ENCODE measurements at regions not wholly inside any gene's neighbourhood (a gene's known extent, or its start where the extent isn't known, plus 50 kb on each side); places are given as distances from the start of the nearest gene placed in this dataset.

GRCh38 chr14:23814527-23815256 is 138.9 kb upstream of the DHRS4 start:
- Mint-ChIP-seq H3K4me3 (ENCODE audit: unreplicated experiment) (no peak overlapping the region), H3K36me3 (ENCODE audit: unreplicated experiment) (no peaks in the 10 kb centered on the region), H3K27ac (ENCODE audit: unreplicated experiment) (no peak overlapping the region), H3K9me3 (ENCODE audit: unreplicated experiment) (peaks cover 4% of the 10 kb centered on the region), H3K4me1 (ENCODE audit: low read depth, unreplicated experiment) (no peaks in the 10 kb centered on the region), H3K27me3 (ENCODE audit: unreplicated experiment) (no peaks in the 10 kb centered on the region)
- TF ChIP-seq CTCF (IDR thresholded peaks at IDR 0.05; ENCODE audit: partially characterized antibody, unreplicated experiment) = no peak
- DNase-seq = no peak

- H3K9me3 Mint-ChIP-seq (ENCODE audit: unreplicated experiment) = peaks cover 4% of the 10 kb centered on the region
- no peaks in the 10 kb centered on the region for H3K27me3 Mint-ChIP-seq (ENCODE audit: unreplicated experiment)
- no peaks in the 10 kb centered on the region for H3K36me3 Mint-ChIP-seq (ENCODE audit: unreplicated experiment)
- no peak for TF ChIP-seq CTCF (IDR thresholded peaks at IDR 0.05; ENCODE audit: partially characterized antibody, unreplicated experiment)
- no peak for DNase-seq
- H3K27ac Mint-ChIP-seq (ENCODE audit: unreplicated experiment) = no peak overlapping the region
- H3K4me1 Mint-ChIP-seq (ENCODE audit: low read depth, unreplicated experiment) = no peaks in the 10 kb centered on the region
- no peak overlapping the region for H3K4me3 Mint-ChIP-seq (ENCODE audit: unreplicated experiment)
Observed at GRCh38 chr14:23816371-23816770, 137.2 kb upstream of the DHRS4 start.

- DNase-seq = no peak
- Mint-ChIP-seq H3K4me3 (ENCODE audit: unreplicated experiment) (no peak overlapping the region), H3K9me3 (ENCODE audit: unreplicated experiment) (peaks cover 4% of the 10 kb centered on the region), H3K36me3 (ENCODE audit: unreplicated experiment) (no peaks in the 10 kb centered on the region), H3K27me3 (ENCODE audit: unreplicated experiment) (no peaks in the 10 kb centered on the region), H3K4me1 (ENCODE audit: low read depth, unreplicated experiment) (no peaks in the 10 kb centered on the region), H3K27ac (ENCODE audit: unreplicated experiment) (no peak overlapping the region)
- no peak for TF ChIP-seq CTCF (IDR thresholded peaks at IDR 0.05; ENCODE audit: partially characterized antibody, unreplicated experiment)
Observed at GRCh38 chr14:23817164-23817767, 136.3 kb upstream of the DHRS4 start.

GRCh38 chr14:23827100-23827892 is 126.3 kb upstream of the DHRS4 start:
- no peak for TF ChIP-seq CTCF (IDR thresholded peaks at IDR 0.05; ENCODE audit: partially characterized antibody, unreplicated experiment)
- DNase-seq = no peak
- Mint-ChIP-seq H3K27ac (ENCODE audit: unreplicated experiment) (no peak overlapping the region), H3K4me1 (ENCODE audit: low read depth, unreplicated experiment) (no peaks in the 10 kb centered on the region), H3K9me3 (ENCODE audit: unreplicated experiment) (peaks cover 2% of the 10 kb centered on the region), H3K27me3 (ENCODE audit: unreplicated experiment) (peaks cover 8% of the 10 kb centered on the region), H3K4me3 (ENCODE audit: unreplicated experiment) (no peak overlapping the region), H3K36me3 (ENCODE audit: unreplicated experiment) (no peaks in the 10 kb centered on the region)
